ENCODE measurements at regions not wholly inside any gene's neighbourhood (a gene's known extent, or its start where the extent isn't known, plus 50 kb on each side); places are given as distances from the start of the nearest gene placed in this dataset.

GRCh38 chr4:79747252-79747651, 325.8 kb downstream of the ANTXR2 start:
- H3K27ac ChIP-seq (ENCODE audit: control insufficient read depth, insufficient read depth): no peak overlapping the region
- no peaks in the 10 kb centered on the region; the same call in 1 of the 2 replicates for H4K20me1 ChIP-seq (ENCODE audit: control insufficient read depth, insufficient read depth)
- no peak for FAIRE-seq
- in situ Hi-C loops (cut with MboI): no loop called here
- H3K4me1 ChIP-seq (ENCODE audit: control insufficient read depth, insufficient read depth, low read length): no peaks in the 10 kb centered on the region
- H2AFZ ChIP-seq (ENCODE audit: control insufficient read depth, low read depth, low read length): no peak overlapping the region
- no peaks in the 10 kb centered on the region for H3K27me3 ChIP-seq (replicated peaks in 1 of 2; ENCODE audit: control insufficient read depth in 2 of 2, insufficient read depth in 2 of 2, low read length in 1 of 2)
- no peak for ATAC-seq
- intact Hi-C loops (cut with micrococcal nuclease; ENCODE audit: unreplicated experiment): no loop called here
- no peaks in the 10 kb centered on the region for H3K36me3 ChIP-seq (ENCODE audit: control insufficient read depth in 2 of 2, insufficient read depth in 2 of 2, low read length in 1 of 2)
- H3K9ac ChIP-seq (ENCODE audit: control insufficient read depth, insufficient read depth, low read length): no peak overlapping the region
- RAD21 ChIA-PET (ENCODE audit: unreplicated experiment): no interaction called here
- no peak overlapping the region for H3K4me2 ChIP-seq (ENCODE audit: control insufficient read depth, insufficient read depth)
- POLR2A ChIA-PET: no interaction called here
- no peak overlapping the region for H3K4me3 ChIP-seq
- DNase-seq (ENCODE audit: low read depth, low spot score): no peak
- CTCF ChIA-PET: no interaction called here
- H3K79me2 ChIP-seq (ENCODE audit: control insufficient read depth, insufficient read depth, low read length): no peaks in the 10 kb centered on the region
- no TSS peak for BruUV-seq (replicated peaks)
- SMC1A ChIA-PET (ENCODE audit: uncharacterized antibody, unreplicated experiment): no interaction called here
- H3K9me3 ChIP-seq (replicated peaks; ENCODE audit: control insufficient read depth, insufficient read depth, low read length): no peaks in the 10 kb centered on the region
- TF ChIP-seq PBX3 (IDR thresholded peaks at IDR 0.05; ENCODE audit: insufficient replicate concordance, low read depth, low read length) (no peak), ZBED1 (IDR thresholded peaks at IDR 0.05; ENCODE audit: borderline replicate concordance) (no peak), ZSCAN29 (IDR thresholded peaks at IDR 0.05) (no peak), SUZ12 (IDR thresholded peaks at IDR 0.05; ENCODE audit: unreplicated experiment) (no peak), CREM (IDR thresholded peaks at IDR 0.05; ENCODE audit: low read depth) (no peak), ZBTB4 (CRISPR knock-in tag; IDR thresholded peaks at IDR 0.05) (no peak), CBFB (IDR thresholded peaks at IDR 0.05; ENCODE audit: low read depth) (no peak), GATAD2B (conservative IDR thresholded peaks at IDR 0.05; ENCODE audit: low read depth) (no peak), ZZZ3 (IDR thresholded peaks at IDR 0.05; ENCODE audit: control insufficient read depth, insufficient read length, low read depth) (no peak), SMAD1 (IDR thresholded peaks at IDR 0.05; ENCODE audit: low read depth, partially characterized antibody) (no peak), NFXL1 (IDR thresholded peaks at IDR 0.05; ENCODE audit: borderline replicate concordance) (no peak), CEBPZ (IDR thresholded peaks at IDR 0.05; ENCODE audit: low read depth, low read length) (no peak), TBL1XR1 (IDR thresholded peaks at IDR 0.05; ENCODE audit: low read depth, low read length) (no peak)
